ENCODE measurements at regions not wholly inside any gene's neighbourhood (a gene's known extent, or its start where the extent isn't known, plus 50 kb on each side); places are given as distances from the start of the nearest gene placed in this dataset.

DNA sequence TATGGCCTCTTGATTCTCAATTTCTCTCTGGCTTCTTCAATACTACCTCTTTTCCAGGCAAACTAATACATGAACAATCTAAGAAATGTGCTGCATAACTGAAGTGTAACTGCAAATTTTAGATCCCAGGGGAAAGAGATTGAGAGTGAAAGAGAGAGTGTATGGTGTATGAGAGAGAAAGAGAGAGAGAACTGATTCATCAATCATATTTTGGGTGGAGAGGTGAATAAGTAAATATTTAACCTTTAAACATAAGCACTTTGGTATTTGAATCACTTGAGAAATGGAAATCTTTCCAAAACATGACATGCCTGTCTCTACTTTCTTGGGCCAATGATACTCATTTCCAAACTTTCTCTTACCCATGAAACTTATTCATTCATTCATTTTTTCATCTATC, 147.2 kb upstream of the DIPK2B start:
- no peak for DNase-seq (ENCODE audit: low read depth)

DNA sequence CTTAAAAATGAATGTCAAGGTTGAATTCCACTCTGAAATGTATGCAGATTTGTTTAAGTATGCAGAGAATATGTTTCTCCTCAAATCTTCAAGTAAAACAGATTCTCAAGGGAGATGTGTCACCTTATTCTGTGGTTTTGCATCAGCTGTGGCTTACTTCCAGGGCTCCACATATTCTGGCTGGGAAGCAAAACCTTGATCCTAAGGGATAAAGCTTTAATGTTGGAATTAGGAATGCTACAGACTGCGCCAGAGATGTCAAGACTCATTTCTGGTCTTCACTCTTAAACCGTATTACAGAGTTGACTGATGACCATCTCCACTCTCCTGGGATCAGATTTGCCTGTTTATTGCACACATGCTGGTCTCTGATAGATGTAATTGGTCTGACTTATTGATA, 143.9 kb upstream of the DIPK2B start:
- DNase-seq (ENCODE audit: low read depth), result peak; percentile 28

GRCh38 chrX:45329217-45329616, 128.5 kb upstream of the DIPK2B start:
- DNase-seq (ENCODE audit: low read depth), result peak; percentile 26

DNA sequence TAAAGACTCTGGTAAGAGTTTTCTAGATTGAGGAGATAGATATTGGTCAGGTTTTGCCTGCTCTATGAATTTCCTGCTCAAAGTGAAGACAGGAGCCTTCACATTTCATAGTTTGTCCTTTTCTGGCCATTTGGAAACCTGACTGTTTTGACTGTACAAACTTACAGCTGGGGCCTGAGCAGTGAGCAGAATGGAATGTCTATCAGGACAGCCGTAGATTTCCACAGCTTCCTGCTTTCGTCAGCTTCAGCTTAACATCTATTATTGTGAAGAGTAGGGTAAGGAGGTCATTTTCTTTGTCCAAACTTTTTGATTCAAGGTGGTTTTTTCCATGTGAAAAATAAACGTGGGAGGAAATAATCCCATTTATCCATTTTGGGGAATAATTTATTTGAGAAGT, 124.3 kb upstream of the DIPK2B start:
- no peak for DNase-seq (ENCODE audit: low read depth)

- no peak for DNase-seq (ENCODE audit: low read depth)
Measured at GRCh38 chrX:45323387-45323786, 122.7 kb upstream of the DIPK2B start.

DNA sequence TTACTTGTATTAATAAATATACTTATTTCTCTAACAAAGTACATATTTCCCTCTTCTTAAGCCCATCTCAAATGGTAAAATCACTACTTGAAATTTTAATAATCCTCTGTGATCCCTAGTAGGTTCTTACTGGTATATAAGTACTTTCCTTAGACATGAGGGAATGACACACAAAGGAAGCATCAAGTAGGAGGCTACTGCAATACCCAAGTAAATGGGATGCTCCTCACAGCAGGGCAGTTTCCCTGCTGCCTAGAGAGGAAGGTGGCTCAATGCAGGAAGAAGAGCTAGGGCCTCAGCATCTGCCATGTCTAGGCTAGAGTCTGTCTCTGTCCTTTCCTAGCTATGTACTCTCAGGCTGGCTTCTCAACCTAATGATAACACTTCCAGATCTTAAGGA, 122.1 kb upstream of the DIPK2B start:
- peak; percentile 10 for DNase-seq (ENCODE audit: low read depth)

GRCh38 chrX:45322382-45322781, 121.7 kb upstream of the DIPK2B start:
- DNase-seq (ENCODE audit: low read depth), result peak; percentile 82

DNA sequence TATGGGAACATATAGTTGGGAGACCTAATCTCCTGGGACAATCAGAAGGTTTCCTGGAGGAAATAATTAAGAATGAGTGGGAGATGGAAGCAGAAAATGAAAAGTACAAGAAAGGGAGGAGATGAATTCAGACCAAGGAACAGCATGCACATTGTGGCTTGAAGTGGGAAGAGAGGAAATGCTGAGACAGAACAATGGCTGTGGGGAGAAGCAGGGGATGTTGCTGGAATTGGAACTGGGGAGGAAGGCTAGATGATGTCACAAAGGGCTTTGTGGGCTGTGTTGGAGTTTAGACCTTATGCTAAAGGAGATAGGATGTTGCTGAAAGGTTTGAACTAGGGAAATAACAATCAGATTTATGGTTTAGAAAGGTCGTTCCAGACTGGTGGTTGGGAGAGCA, 119.5 kb upstream of the DIPK2B start:
- no peak for DNase-seq (ENCODE audit: low read depth)

- no peak for DNase-seq (ENCODE audit: low read depth)
Measured at GRCh38 chrX:45309801-45310200, 109.1 kb upstream of the DIPK2B start.

GRCh38 chrX:45309096-45309495, 108.4 kb upstream of the DIPK2B start:
- DNase-seq (ENCODE audit: low read depth), result peak; percentile 27

GRCh38 chrX:45306794-45307193, 106.1 kb upstream of the DIPK2B start:
- DNase-seq (ENCODE audit: low read depth), result no peak

- no peak for DNase-seq (ENCODE audit: low read depth)
Measured at GRCh38 chrX:45300638-45301037, 100.0 kb upstream of the DIPK2B start.

DNA sequence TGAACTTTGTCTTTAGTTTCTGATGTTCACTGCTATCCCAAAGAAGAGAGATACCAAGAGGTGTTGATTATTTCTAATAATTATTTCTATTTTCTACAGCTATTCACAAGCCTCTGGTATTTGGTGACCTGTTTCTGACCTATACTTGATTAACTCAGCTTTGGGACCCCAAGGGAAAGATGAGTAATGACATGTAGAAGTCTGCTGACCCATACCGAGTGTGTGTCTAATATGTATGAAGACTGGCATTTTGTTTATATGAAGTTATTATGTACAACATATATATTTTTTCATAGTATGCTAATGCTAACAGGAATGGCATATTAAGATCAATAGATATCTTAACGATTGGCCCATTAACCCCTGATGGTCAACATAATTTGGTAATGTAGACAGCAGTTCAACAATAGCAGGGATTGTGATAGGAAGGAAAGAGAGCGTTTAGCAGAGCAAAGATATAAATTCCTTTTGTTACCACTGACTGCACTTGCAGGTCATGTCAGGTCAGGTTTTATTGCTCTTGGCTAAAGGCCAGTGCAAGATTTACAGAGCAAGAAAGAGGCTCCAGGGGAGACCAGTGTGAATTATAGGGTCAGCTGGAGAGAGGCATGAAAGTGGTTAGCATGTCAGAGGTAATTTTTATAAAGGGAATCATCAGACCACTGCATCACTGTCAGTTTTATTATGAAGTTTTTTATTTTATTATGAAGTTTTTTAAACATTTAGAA, 94.7 kb upstream of the DIPK2B start:
- peak; percentile 70 for DNase-seq (ENCODE audit: low read depth)

- DNase-seq (ENCODE audit: low read depth), result no peak
Measured at GRCh38 chrX:45274576-45274975, 73.9 kb upstream of the DIPK2B start.

GRCh38 chrX:45267007-45267406, 66.3 kb upstream of the DIPK2B start:
- DNase-seq (ENCODE audit: low read depth), result no peak

GRCh38 chrX:45266456-45266855, 65.8 kb upstream of the DIPK2B start:
- DNase-seq (ENCODE audit: low read depth), result peak; percentile 0

GRCh38 chrX:45264865-45265264, 64.2 kb upstream of the DIPK2B start:
- no peak for DNase-seq (ENCODE audit: low read depth)

DNA sequence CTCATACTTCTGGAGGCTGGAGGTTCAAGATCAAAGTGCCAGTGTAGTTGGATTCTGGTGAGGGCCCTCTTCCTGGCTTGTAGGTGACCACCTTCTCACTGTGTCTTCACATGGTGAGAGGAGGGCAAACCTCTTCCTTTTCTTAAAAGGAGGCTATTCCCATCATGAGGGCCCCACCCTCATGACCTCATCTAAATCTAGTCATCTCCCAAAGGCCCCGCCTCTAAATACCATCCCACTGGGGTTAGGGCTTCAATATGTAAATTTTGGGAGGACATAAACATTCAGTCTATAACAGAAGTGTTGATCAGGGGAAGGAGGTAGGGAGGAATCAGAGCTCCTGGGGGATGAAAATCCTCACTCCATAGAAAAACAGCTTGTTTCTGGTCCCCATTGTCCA, 60.8 kb upstream of the DIPK2B start:
- DNase-seq (ENCODE audit: low read depth), result no peak

- DNase-seq (ENCODE audit: low read depth), result no peak
Measured at GRCh38 chrX:45261005-45261404, 60.3 kb upstream of the DIPK2B start.

DNA sequence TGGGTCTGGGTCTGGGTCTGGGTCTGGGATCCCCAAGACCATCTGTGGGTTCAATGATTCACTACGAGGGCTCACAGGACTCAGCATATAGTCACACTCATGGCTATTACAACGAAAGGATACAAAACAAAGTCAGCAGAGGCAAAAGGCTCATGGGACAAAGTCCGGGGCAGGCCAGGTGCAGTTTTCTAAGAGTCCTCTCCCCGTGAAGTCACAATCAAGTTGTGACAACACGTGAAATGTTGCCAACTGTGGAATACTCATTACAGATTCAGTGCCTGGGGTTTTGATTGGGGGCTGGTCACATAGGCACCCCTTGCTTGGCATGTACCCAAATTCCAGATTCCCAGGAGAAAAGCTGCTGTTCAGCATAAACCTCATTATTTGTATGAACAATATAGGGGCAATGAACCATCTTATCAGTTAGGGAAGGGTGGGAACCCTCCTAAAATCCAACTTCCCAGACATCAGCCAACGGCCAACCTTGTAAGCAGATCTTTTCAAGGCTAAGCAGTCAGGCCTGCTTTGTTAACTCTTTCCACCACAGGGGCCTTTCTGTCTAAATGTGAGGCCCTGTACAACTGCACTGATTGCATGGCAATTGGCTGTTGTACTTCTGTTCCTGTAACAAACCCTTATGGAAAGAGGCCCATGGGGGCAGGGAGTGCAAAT, 58.2 kb upstream of the DIPK2B start:
- no peak for DNase-seq (ENCODE audit: low read depth)
